HepG2 (cell line): ENCODE measurements at regions not wholly inside any gene's neighbourhood (a gene's known extent, or its start where the extent isn't known, plus 50 kb on each side); places are given as distances from the start of the nearest gene placed in this dataset.

Experiments used
- ATAC-seq: fragments of 200-7000 bp; cut with Tn5 transposase; 3 replicates; pipeline ENCODE4 v1.9.1; 2020; ENCODE audit warnings: mild to moderate bottlenecking, moderate library complexity
- BruUV-seq: library from RNA; stranded (reverse); fragments of 400-500 nt; replicated peaks from 2 replicates; lab custom pipeline; 2021; lab: Mats Ljungman, UMichigan
- CTCF ChIA-PET: fragments of 300-600 bp; formaldehyde crosslinking; extraction: SDS; loops from one replicate; lab custom pipeline; 2021; ENCODE audit warnings: low total read pairs, inconsistent platforms, low intra/inter-chr PET ratio; lab: Yijun Ruan, JAX
- POLR2A ChIA-PET: fragments of 350-600 bp; sonication (Branson Sonifier 250); formaldehyde crosslinking; loops from one replicate; lab custom pipeline; 2020; ENCODE audit warnings: antibody characterized with exemption, inconsistent platforms; lab: Yijun Ruan, JAX
- DNase-seq: peaks from one replicate; pipeline ENCODE4 v3.0.0-alpha.2; 2015; ENCODE audit warnings: low spot score
- FAIRE-seq: peaks from 3 replicates; lab custom pipeline; 2011; peaks lifted over from hg19 to GRCh38; lab: Jason Lieb, UNC
- H2AFZ ChIP-seq: one replicate; pipeline ENCODE4 v1.6.1; 2011; ENCODE audit warnings: low read length, inconsistent platforms
- H3K27ac ChIP-seq: fragments of 300-600 bp; 3 replicates; pipeline ENCODE4 v1.8.0; 2011; ENCODE audit warnings: mixed run types, mild to moderate bottlenecking, mixed read lengths, low read length, inconsistent platforms; ENCODE audit not compliant: insufficient read depth; ENCODE audit errors: extremely low read length
- H3K27me3 ChIP-seq, 2 experiments: fragments of 200-600 bp in 1 of 2; 2 replicates in 1 of 2; 3 replicates in 1 of 2; pipeline versions ENCODE4 v1.6.0 to v1.8.0; 2011; ENCODE audit warnings: low read length in 2 of 2, mild to moderate bottlenecking in 2 of 2, moderate library complexity in 2 of 2, inconsistent platforms in 1 of 2; ENCODE audit not compliant: insufficient read depth in 2 of 2, control insufficient read depth in 1 of 2
- H3K36me3 ChIP-seq, 2 experiments: fragments of 200-600 bp in 1 of 2; replicated peaks in 1 of 2; 2 replicates in 1 of 2; 3 replicates in 1 of 2; pipeline versions ENCODE4 v1.5.1 to v1.8.0; 2011; ENCODE audit warnings: low read length in 2 of 2, inconsistent platforms in 1 of 2; ENCODE audit not compliant: insufficient read depth in 2 of 2, control insufficient read depth in 1 of 2
- H3K4me1 ChIP-seq: 2 replicates; pipeline ENCODE4 v1.5.1; 2012; ENCODE audit warnings: low read length, inconsistent platforms; ENCODE audit not compliant: insufficient read depth
- H3K4me2 ChIP-seq: 2 replicates; pipeline ENCODE4 v1.6.0; 2011; ENCODE audit warnings: low read depth, low read length, inconsistent platforms
- H3K4me3 ChIP-seq, 3 experiments: fragments of 200-600 bp in 1 of 3; sonication (generic), shearing (Covaris generic) in 1 of 3; replicated peaks in 1 of 3; 2 replicates each; pipeline ENCODE4 v1.5.1; 2011 to 2016; ENCODE audit warnings: low read length in 3 of 3, inconsistent platforms in 2 of 3, low read depth in 2 of 3, mild to moderate bottlenecking in 2 of 3, control low read depth in 1 of 3, mixed read lengths in 1 of 3; ENCODE audit not compliant: insufficient read depth in 1 of 3
- H3K79me2 ChIP-seq: one replicate; pipeline ENCODE4 v1.6.1; 2011; ENCODE audit warnings: low read length, inconsistent platforms; ENCODE audit not compliant: insufficient read depth
- H3K9ac ChIP-seq: 2 replicates; pipeline ENCODE4 v1.6.0; 2011; ENCODE audit warnings: mild to moderate bottlenecking, low read depth, low read length, inconsistent platforms; ENCODE audit not compliant: insufficient read depth
- H3K9me3 ChIP-seq: 2 replicates; pipeline ENCODE4 v1.5.1; 2012; ENCODE audit warnings: mild to moderate bottlenecking, low read length
- H4K20me1 ChIP-seq: 2 replicates; pipeline ENCODE4 v1.6.0; 2011; ENCODE audit warnings: inconsistent platforms, mild to moderate bottlenecking, low read length, moderate library complexity; ENCODE audit not compliant: insufficient read depth
- AGO2 ChIP-seq: fragments of 200-400 bp; formaldehyde crosslinking; optimal IDR thresholded peaks from 2 replicates; pipeline ENCODE3; 2017; ENCODE audit warnings: mild to moderate bottlenecking, low read depth, low read length, moderate library complexity
- ATF2 ChIP-seq: sonication (generic); formaldehyde crosslinking; IDR thresholded peaks from 2 replicates; pipeline ENCODE4 v1.4.0; 2020; ENCODE audit warnings: missing genetic modification reagents
- CC2D1A ChIP-seq: sonication (generic); formaldehyde crosslinking; IDR thresholded peaks from 2 replicates; pipeline ENCODE4 v1.8.1; 2023; ENCODE audit warnings: mild to moderate bottlenecking, missing genetic modification reagents
- ERF ChIP-seq: IDR thresholded peaks from 2 replicates; pipeline ENCODE4 v1.6.1; 2018; ENCODE audit warnings: missing biosample characterization, missing genetic modification reagents
- FOXM1 ChIP-seq: sonication (generic); formaldehyde crosslinking; IDR thresholded peaks from 2 replicates; pipeline ENCODE4 v1.5.0; 2020; ENCODE audit warnings: missing genetic modification reagents
- KDM5B ChIP-seq: sonication (generic); formaldehyde crosslinking; IDR thresholded peaks from 2 replicates; pipeline ENCODE4 v1.4.0; 2020; ENCODE audit warnings: missing genetic modification reagents, mild to moderate bottlenecking, borderline replicate concordance
- NCOR1 ChIP-seq: fragments of 200-600 bp; sonication (generic); IDR thresholded peaks from 2 replicates; pipeline ENCODE4 v1.7.0; 2017; ENCODE audit warnings: antibody characterized with exemption, low read length, borderline replicate concordance
- POLR2AphosphoS2 ChIP-seq: IDR thresholded peaks from 2 replicates; pipeline ENCODE4 v1.6.1; 2011; ENCODE audit warnings: low read depth, low read length, improper control_type of control experiment
- SALL1 ChIP-seq: sonication (generic); formaldehyde crosslinking; IDR thresholded peaks from 2 replicates; pipeline ENCODE4 v1.8.0; 2022; ENCODE audit warnings: mild to moderate bottlenecking, missing genetic modification reagents
- SCMH1 ChIP-seq: sonication (generic); formaldehyde crosslinking; IDR thresholded peaks from 2 replicates; pipeline ENCODE4 v1.9.0; 2021; ENCODE audit warnings: missing genetic modification reagents, mild to moderate bottlenecking, borderline replicate concordance
- SOX5 ChIP-seq: IDR thresholded peaks from 2 replicates; pipeline ENCODE4 v1.6.1; 2016; ENCODE audit warnings: borderline replicate concordance
- SP4 ChIP-seq: sonication (generic); formaldehyde crosslinking; IDR thresholded peaks from 2 replicates; pipeline ENCODE4 v1.8.1; 2023; ENCODE audit warnings: mild to moderate bottlenecking, missing genetic modification reagents
- ZMYM2 ChIP-seq: sonication (generic); formaldehyde crosslinking; IDR thresholded peaks from 2 replicates; pipeline ENCODE4 v1.8.0; 2022; ENCODE audit warnings: mild to moderate bottlenecking, missing genetic modification reagents
- ZNF10 ChIP-seq: sonication (generic); formaldehyde crosslinking; IDR thresholded peaks from 2 replicates; pipeline ENCODE4 v1.4.0; 2020; ENCODE audit warnings: mild to moderate bottlenecking, low read depth, missing genetic modification reagents, borderline replicate concordance
- ZNF326 ChIP-seq: sonication (generic); formaldehyde crosslinking; IDR thresholded peaks from 2 replicates; pipeline ENCODE4 v1.4.0; 2020; ENCODE audit warnings: missing genetic modification reagents, borderline replicate concordance
- ZNF337 ChIP-seq: sonication (generic); formaldehyde crosslinking; IDR thresholded peaks from 2 replicates; pipeline ENCODE4 v1.5.1; 2020; ENCODE audit warnings: missing genetic modification reagents, low read depth, mild to moderate bottlenecking, borderline replicate concordance
- ZNF501 ChIP-seq: sonication (generic); formaldehyde crosslinking; IDR thresholded peaks from 2 replicates; pipeline ENCODE4 v1.5.1; 2020; ENCODE audit warnings: mild to moderate bottlenecking, moderate library complexity, missing genetic modification reagents
- ZNF670 ChIP-seq: sonication (generic); formaldehyde crosslinking; IDR thresholded peaks from 2 replicates; pipeline ENCODE4 v1.8.0; 2022; ENCODE audit warnings: mild to moderate bottlenecking, missing genetic modification reagents, borderline replicate concordance
- ZZZ3 ChIP-seq: sonication (generic); formaldehyde crosslinking; IDR thresholded peaks from 2 replicates; pipeline ENCODE4 v1.4.0; 2020; ENCODE audit warnings: missing genetic modification reagents, mild to moderate bottlenecking, borderline replicate concordance
- WGBS: methylation state at CpG from one replicate; pipeline ENCODE4 v1.1.6; 2017; ENCODE audit warnings: low lambda C conversion rate; 5-methylcytosine and 5-hydroxymethylcytosine counted together
- in situ Hi-C: cut with HindIII; loops from 2 replicates; pipeline ENCODE4 v1.10.0; 2017; ENCODE audit warnings: low pct_unique_long_range_greater_than_20kb; ENCODE audit not compliant: extremely low pct_ligation_motif_present
- intact Hi-C: fragments of 100-400 bp; cut with micrococcal nuclease; formaldehyde crosslinking; loops from one replicate; pipeline ENCODE4 v1.10.0; 2022; ENCODE audit not compliant: unreplicated experiment

- DNase-seq (no peak), ATAC-seq (no peak), FAIRE-seq (no peak)
- no peak overlapping the region for H3K27ac ChIP-seq
- ChIA-PET CTCF (no interaction called here), POLR2A (no interaction called here)
- no peaks in the 10 kb centered on the region for H3K4me1 ChIP-seq
- peaks cover 2 to 25% of the 10 kb centered on the region in 2 experiments; a peak in 3 of 5 replicates for H3K27me3 ChIP-seq
- BruUV-seq: no TSS peak
- 13% methylated on average over 1 of the region's 1 CpG for WGBS
- no peak overlapping the region for H3K9ac ChIP-seq
- TF ChIP-seq SCMH1 (CRISPR knock-in tag): no peak
- no peak overlapping the region for H3K4me2 ChIP-seq
- no peaks in the 10 kb centered on the region for H3K9me3 ChIP-seq
- no peak overlapping the region for H3K4me3 ChIP-seq
- H2AFZ ChIP-seq: no peak overlapping the region
- in situ Hi-C loops: loop anchor here (25.0 kb wide), 1 partner anchor 260 kb away; no protein-coding TSS in a partner anchor
- H3K79me2 ChIP-seq: no peaks in the 10 kb centered on the region
- no peaks in the 10 kb centered on the region for H3K36me3 ChIP-seq
- no peaks in the 10 kb centered on the region for H4K20me1 ChIP-seq
- intact Hi-C loops: no loop called here
These were observed 231.0 kb downstream of the SNX10 start for GRCh38 chr7:26522633-26523032.

GRCh38 chr7:26525398-26526264 lies 234.0 kb downstream of the SNX10 start:
- BruUV-seq: no TSS peak
- ATAC-seq: no peak
- Histone ChIP-seq H3K4me2 (no peak overlapping the region), H3K9ac (no peak overlapping the region), H3K36me3 (no peaks in the 10 kb centered on the region), H3K4me3 (no peak overlapping the region), H3K4me1 (no peaks in the 10 kb centered on the region), H4K20me1 (no peaks in the 10 kb centered on the region), H3K79me2 (no peaks in the 10 kb centered on the region), H3K9me3 (no peaks in the 10 kb centered on the region), H3K27ac (no peak overlapping the region), H2AFZ (no peak overlapping the region), H3K27me3 (peaks cover 0 to 11% of the 10 kb centered on the region in 2 experiments; a peak in 2 of 5 replicates)
- WGBS: 37% methylated on average over 13 of the region's 16 CpGs
- no peak for DNase-seq
- no peak for FAIRE-seq
- in situ Hi-C loops (no loop called here), intact Hi-C loops (no loop called here)
- CTCF ChIA-PET: no interaction called here
- POLR2A ChIA-PET: no interaction called here
- TF ChIP-seq ERF (CRISPR knock-in tag): no peak
- TF ChIP-seq ZNF10: no peak
- no peak for TF ChIP-seq ZMYM2 (CRISPR knock-in tag)
- no peak for TF ChIP-seq ZNF326 (CRISPR knock-in tag)
- no peak for TF ChIP-seq SALL1 (CRISPR knock-in tag)
- TF ChIP-seq SP4 (CRISPR knock-in tag): no peak
- no peak for TF ChIP-seq NCOR1
- no peak for TF ChIP-seq SOX5 (CRISPR knock-in tag)
- no peak for TF ChIP-seq POLR2AphosphoS2
- no peak for TF ChIP-seq FOXM1 (CRISPR knock-in tag)
- no peak for TF ChIP-seq AGO2
- TF ChIP-seq ZNF337: no peak
- no peak for TF ChIP-seq ZNF501
- no peak for TF ChIP-seq CC2D1A (CRISPR knock-in tag)
- no peak for TF ChIP-seq ATF2
- no peak for TF ChIP-seq ZNF670 (CRISPR knock-in tag)
- TF ChIP-seq ZZZ3 (CRISPR knock-in tag): no peak
- TF ChIP-seq KDM5B (CRISPR knock-in tag): no peak
